ENCODE measurements at regions not wholly inside any gene's neighbourhood (a gene's known extent, or its start where the extent isn't known, plus 50 kb on each side); places are given as distances from the start of the nearest gene placed in this dataset.

DNA sequence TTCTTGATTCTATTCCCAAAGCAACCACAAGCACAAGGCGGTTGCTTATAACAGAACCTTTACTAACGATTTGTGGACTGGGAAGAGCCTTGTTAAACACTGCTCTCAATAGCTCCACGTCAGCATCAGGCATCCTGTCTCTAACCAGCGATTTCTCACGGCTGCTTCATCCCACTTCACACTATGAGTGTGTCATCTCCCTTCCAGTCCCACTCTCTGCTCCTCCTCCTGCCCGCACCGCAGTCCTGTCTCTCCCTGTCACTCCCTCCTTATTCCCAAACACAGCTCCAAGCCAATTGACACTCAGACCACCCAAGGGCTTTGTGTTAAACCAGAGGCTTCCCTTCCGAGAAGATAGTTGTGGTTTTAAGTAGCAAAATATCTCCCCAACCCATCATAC lies 94.8 kb downstream of the ABHD5 start:
- Histone ChIP-seq H3K9ac (ENCODE audit: control insufficient read depth, insufficient read depth, low read length) (no peak overlapping the region), H3K4me3 (no peak overlapping the region), H3K27ac (ENCODE audit: control insufficient read depth, insufficient read depth) (no peak overlapping the region), H2AFZ (ENCODE audit: control insufficient read depth, low read depth, low read length) (no peak overlapping the region), H3K36me3 (ENCODE audit: control insufficient read depth in 2 of 2, insufficient read depth in 2 of 2, low read length in 1 of 2) (no peaks in the 10 kb centered on the region), H3K27me3 (replicated peaks in 1 of 2; ENCODE audit: control insufficient read depth in 2 of 2, insufficient read depth in 2 of 2, low read length in 1 of 2) (peaks cover 0 to 1% of the 10 kb centered on the region in 2 experiments; a peak in 3 of 4 replicates), H3K79me2 (ENCODE audit: control insufficient read depth, insufficient read depth, low read length) (no peaks in the 10 kb centered on the region), H3K4me2 (ENCODE audit: control insufficient read depth, insufficient read depth) (no peak overlapping the region), H3K4me1 (ENCODE audit: control insufficient read depth, insufficient read depth, low read length) (no peaks in the 10 kb centered on the region), H3K9me3 (replicated peaks; ENCODE audit: control insufficient read depth, insufficient read depth, low read length) (no peaks in the 10 kb centered on the region), H4K20me1 (ENCODE audit: control insufficient read depth, insufficient read depth) (no peaks in the 10 kb centered on the region)
- no TSS peak for BruUV-seq (replicated peaks)
- ChIA-PET SMC1A (ENCODE audit: uncharacterized antibody, unreplicated experiment) (no interaction called here), CTCF (interaction anchor here (1.2 kb wide), 1 partner anchor 92 kb away, joined by 3 read pairs; no protein-coding TSS in a partner anchor), RAD21 (ENCODE audit: unreplicated experiment) (no interaction called here), POLR2A (no interaction called here)
- DNase-seq (ENCODE audit: low read depth, low spot score), result no peak
- WGBS (ENCODE audit: insufficient coverage, insufficient replicate concordance, low lambda C conversion rate, missing lambda C conversion rate), result 29% methylated on average over 8 of the region's 8 CpGs
- FAIRE-seq, result no peak
- intact Hi-C loops (cut with micrococcal nuclease; ENCODE audit: unreplicated experiment), result no loop called here
- no peak for ATAC-seq
- in situ Hi-C loops (cut with MboI), result no loop called here
- no peak for TF ChIP-seq IRF4 (IDR thresholded peaks at IDR 0.05; ENCODE audit: low read depth, low read length)
- TF ChIP-seq EP300 (IDR thresholded peaks at IDR 0.05; ENCODE audit: borderline replicate concordance in 1 of 2, control insufficient read depth in 1 of 2, low read depth in 2 of 2, low read length in 2 of 2), result no peak
- TF ChIP-seq KAT2A (conservative IDR thresholded peaks at IDR 0.05; ENCODE audit: control insufficient read depth, low read depth, low read length), result no peak
- TF ChIP-seq, protein P1, sequence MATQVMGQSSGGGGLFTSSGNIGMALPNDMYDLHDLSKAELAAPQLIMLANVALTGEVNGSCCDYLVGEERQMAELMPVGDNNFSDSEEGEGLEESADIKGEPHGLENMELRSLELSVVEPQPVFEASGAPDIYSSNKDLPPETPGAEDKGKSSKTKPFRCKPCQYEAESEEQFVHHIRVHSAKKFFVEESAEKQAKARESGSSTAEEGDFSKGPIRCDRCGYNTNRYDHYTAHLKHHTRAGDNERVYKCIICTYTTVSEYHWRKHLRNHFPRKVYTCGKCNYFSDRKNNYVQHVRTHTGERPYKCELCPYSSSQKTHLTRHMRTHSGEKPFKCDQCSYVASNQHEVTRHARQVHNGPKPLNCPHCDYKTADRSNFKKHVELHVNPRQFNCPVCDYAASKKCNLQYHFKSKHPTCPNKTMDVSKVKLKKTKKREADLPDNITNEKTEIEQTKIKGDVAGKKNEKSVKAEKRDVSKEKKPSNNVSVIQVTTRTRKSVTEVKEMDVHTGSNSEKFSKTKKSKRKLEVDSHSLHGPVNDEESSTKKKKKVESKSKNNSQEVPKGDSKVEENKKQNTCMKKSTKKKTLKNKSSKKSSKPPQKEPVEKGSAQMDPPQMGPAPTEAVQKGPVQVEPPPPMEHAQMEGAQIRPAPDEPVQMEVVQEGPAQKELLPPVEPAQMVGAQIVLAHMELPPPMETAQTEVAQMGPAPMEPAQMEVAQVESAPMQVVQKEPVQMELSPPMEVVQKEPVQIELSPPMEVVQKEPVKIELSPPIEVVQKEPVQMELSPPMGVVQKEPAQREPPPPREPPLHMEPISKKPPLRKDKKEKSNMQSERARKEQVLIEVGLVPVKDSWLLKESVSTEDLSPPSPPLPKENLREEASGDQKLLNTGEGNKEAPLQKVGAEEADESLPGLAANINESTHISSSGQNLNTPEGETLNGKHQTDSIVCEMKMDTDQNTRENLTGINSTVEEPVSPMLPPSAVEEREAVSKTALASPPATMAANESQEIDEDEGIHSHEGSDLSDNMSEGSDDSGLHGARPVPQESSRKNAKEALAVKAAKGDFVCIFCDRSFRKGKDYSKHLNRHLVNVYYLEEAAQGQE (IDR thresholded peaks at IDR 0.05; ENCODE audit: low read depth, low read length), result no peak
- TF ChIP-seq CHD4 (IDR thresholded peaks at IDR 0.05), result no peak
- no peak for TF ChIP-seq JUND (IDR thresholded peaks at IDR 0.05; ENCODE audit: low read depth, low read length)
- TF ChIP-seq GABPA (IDR thresholded peaks at IDR 0.05; ENCODE audit: low read depth), result no peak
- TF ChIP-seq YY1 (IDR thresholded peaks at IDR 0.05; ENCODE audit: low read depth, low read length), result no peak
- TF ChIP-seq, protein P2, sequence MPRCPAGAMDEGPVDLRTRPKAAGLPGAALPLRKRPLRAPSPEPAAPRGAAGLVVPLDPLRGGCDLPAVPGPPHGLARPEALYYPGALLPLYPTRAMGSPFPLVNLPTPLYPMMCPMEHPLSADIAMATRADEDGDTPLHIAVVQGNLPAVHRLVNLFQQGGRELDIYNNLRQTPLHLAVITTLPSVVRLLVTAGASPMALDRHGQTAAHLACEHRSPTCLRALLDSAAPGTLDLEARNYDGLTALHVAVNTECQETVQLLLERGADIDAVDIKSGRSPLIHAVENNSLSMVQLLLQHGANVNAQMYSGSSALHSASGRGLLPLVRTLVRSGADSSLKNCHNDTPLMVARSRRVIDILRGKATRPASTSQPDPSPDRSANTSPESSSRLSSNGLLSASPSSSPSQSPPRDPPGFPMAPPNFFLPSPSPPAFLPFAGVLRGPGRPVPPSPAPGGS (IDR thresholded peaks at IDR 0.05; ENCODE audit: borderline replicate concordance, insufficient read depth, low read depth, low read length, poor library complexity, severe bottlenecking), result no peak
- TF ChIP-seq, protein P3, sequence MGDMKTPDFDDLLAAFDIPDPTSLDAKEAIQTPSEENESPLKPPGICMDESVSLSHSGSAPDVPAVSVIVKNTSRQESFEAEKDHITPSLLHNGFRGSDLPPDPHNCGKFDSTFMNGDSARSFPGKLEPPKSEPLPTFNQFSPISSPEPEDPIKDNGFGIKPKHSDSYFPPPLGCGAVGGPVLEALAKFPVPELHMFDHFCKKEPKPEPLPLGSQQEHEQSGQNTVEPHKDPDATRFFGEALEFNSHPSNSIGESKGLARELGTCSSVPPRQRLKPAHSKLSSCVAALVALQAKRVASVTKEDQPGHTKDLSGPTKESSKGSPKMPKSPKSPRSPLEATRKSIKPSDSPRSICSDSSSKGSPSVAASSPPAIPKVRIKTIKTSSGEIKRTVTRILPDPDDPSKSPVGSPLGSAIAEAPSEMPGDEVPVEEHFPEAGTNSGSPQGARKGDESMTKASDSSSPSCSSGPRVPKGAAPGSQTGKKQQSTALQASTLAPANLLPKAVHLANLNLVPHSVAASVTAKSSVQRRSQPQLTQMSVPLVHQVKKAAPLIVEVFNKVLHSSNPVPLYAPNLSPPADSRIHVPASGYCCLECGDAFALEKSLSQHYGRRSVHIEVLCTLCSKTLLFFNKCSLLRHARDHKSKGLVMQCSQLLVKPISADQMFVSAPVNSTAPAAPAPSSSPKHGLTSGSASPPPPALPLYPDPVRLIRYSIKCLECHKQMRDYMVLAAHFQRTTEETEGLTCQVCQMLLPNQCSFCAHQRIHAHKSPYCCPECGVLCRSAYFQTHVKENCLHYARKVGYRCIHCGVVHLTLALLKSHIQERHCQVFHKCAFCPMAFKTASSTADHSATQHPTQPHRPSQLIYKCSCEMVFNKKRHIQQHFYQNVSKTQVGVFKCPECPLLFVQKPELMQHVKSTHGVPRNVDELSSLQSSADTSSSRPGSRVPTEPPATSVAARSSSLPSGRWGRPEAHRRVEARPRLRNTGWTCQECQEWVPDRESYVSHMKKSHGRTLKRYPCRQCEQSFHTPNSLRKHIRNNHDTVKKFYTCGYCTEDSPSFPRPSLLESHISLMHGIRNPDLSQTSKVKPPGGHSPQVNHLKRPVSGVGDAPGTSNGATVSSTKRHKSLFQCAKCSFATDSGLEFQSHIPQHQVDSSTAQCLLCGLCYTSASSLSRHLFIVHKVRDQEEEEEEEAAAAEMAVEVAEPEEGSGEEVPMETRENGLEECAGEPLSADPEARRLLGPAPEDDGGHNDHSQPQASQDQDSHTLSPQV (IDR thresholded peaks at IDR 0.05), result no peak
- no peak for TF ChIP-seq NR2C1 (IDR thresholded peaks at IDR 0.05)
- no peak for TF ChIP-seq EED (IDR thresholded peaks at IDR 0.05; ENCODE audit: low read depth)
- TF ChIP-seq ZNF622 (IDR thresholded peaks at IDR 0.05), result no peak
- no peak for TF ChIP-seq GATAD2B (conservative IDR thresholded peaks at IDR 0.05; ENCODE audit: low read depth)
